SU-DHL-6 (cell line): ENCODE measurements at regions not wholly inside any gene's neighbourhood (a gene's known extent, or its start where the extent isn't known, plus 50 kb on each side); places are given as distances from the start of the nearest gene placed in this dataset.

Experiments used
- H2AFZ ChIP-seq: fragments of 200-600 bp; sonication (generic); 2 replicates; pipeline ENCODE4 v1.6.1; 2014; ENCODE audit warnings: low read depth, mild to moderate bottlenecking, moderate library complexity, mixed read lengths, antibody characterized with exemption, low read length; ENCODE audit not compliant: severe bottlenecking
- H3F3A ChIP-seq: fragments of 200-600 bp; shearing (Covaris generic); 2 replicates; pipeline ENCODE4 v1.6.0; 2016; ENCODE audit warnings: antibody characterized with exemption, mild to moderate bottlenecking; ENCODE audit not compliant: insufficient read depth
- H3K27ac ChIP-seq: fragments of 200-600 bp; sonication (generic); 2 replicates; pipeline ENCODE4 v1.5.1; 2016; ENCODE audit warnings: low read depth, mild to moderate bottlenecking, low read length, moderate library complexity, mixed read lengths
- H3K27me3 ChIP-seq: fragments of 200-600 bp; sonication (generic), shearing (Covaris generic); 2 replicates; pipeline ENCODE4 v1.6.0; 2014; ENCODE audit warnings: mild to moderate bottlenecking, low read length
- H3K36me3 ChIP-seq: fragments of 200-600 bp; sonication (generic); 2 replicates; pipeline ENCODE4 v1.6.1; 2014; ENCODE audit warnings: mild to moderate bottlenecking, low read length, mixed read lengths
- H3K4me2 ChIP-seq: fragments of 300-600, 200-600 bp; shearing (Covaris generic), sonication (generic); 2 replicates; pipeline ENCODE4 v1.6.0; 2014; ENCODE audit warnings: low read length, low read depth, mild to moderate bottlenecking; ENCODE audit not compliant: poor library complexity, severe bottlenecking
- H3K4me3 ChIP-seq: fragments of 200-600 bp; sonication (generic); 2 replicates; pipeline ENCODE4 v1.5.1; 2014; ENCODE audit warnings: antibody characterized with exemption, low read length, mild to moderate bottlenecking, mixed read lengths; ENCODE audit not compliant: insufficient read depth, poor library complexity, severe bottlenecking
- H3K79me2 ChIP-seq: fragments of 200-600 bp; sonication (generic); 2 replicates; pipeline ENCODE4 v1.6.1; 2014; ENCODE audit warnings: mild to moderate bottlenecking, low read length, moderate library complexity; ENCODE audit not compliant: insufficient read depth
- H3K9ac ChIP-seq: fragments of 200-600 bp; sonication (generic); 2 replicates; pipeline ENCODE4 v1.7.0; 2014; ENCODE audit warnings: mild to moderate bottlenecking, low read length
- H3K9me2 ChIP-seq: fragments of 200-600 bp; sonication (generic); replicated peaks from 2 replicates; pipeline ENCODE4 v1.6.1; 2014; ENCODE audit warnings: low read length; ENCODE audit not compliant: insufficient read depth
- H3K9me3 ChIP-seq: fragments of 200-600 bp; sonication (generic); 2 replicates; pipeline ENCODE4 v1.6.1; 2014; ENCODE audit warnings: low read length, mixed read lengths; ENCODE audit not compliant: insufficient read depth
- H4K20me1 ChIP-seq: fragments of 200-600 bp; sonication (generic); 2 replicates; pipeline ENCODE4 v1.6.1; 2014; ENCODE audit warnings: low read depth, mild to moderate bottlenecking, antibody characterized with exemption, low read length, moderate library complexity, mixed read lengths
- CTCF ChIP-seq: fragments of 200-600 bp; sonication (generic); IDR thresholded peaks from one replicate; pipeline ENCODE4 v1.5.1; 2017; ENCODE audit warnings: antibody characterized with exemption, mild to moderate bottlenecking, low read length, moderate library complexity; ENCODE audit not compliant: insufficient read depth, poor library complexity, severe bottlenecking
- EZH2phosphoT487 ChIP-seq: fragments of 200-600 bp; sonication (generic), shearing (Covaris generic); conservative IDR thresholded peaks from 2 replicates; pipeline ENCODE4 v1.6.1; 2018; ENCODE audit warnings: mild to moderate bottlenecking, antibody characterized with exemption, low read length, moderate library complexity, mixed read lengths

GRCh38 chr7:28293527-28293835 is 112.9 kb upstream of the JAZF1 start:
- Histone ChIP-seq H3K4me3 (no peak overlapping the region), H3F3A (no peaks in the 10 kb centered on the region), H3K9ac (no peak overlapping the region), H3K27ac (no peak overlapping the region), H3K4me2 (no peak overlapping the region), H3K9me3 (no peaks in the 10 kb centered on the region), H3K79me2 (no peaks in the 10 kb centered on the region), H4K20me1 (no peaks in the 10 kb centered on the region), H3K36me3 (no peaks in the 10 kb centered on the region), H3K9me2 (no peaks in the 10 kb centered on the region), H3K27me3 (no peaks in the 10 kb centered on the region), H2AFZ (no peak overlapping the region)
- TF ChIP-seq EZH2phosphoT487 = no peak
- TF ChIP-seq CTCF = no peak

DNA sequence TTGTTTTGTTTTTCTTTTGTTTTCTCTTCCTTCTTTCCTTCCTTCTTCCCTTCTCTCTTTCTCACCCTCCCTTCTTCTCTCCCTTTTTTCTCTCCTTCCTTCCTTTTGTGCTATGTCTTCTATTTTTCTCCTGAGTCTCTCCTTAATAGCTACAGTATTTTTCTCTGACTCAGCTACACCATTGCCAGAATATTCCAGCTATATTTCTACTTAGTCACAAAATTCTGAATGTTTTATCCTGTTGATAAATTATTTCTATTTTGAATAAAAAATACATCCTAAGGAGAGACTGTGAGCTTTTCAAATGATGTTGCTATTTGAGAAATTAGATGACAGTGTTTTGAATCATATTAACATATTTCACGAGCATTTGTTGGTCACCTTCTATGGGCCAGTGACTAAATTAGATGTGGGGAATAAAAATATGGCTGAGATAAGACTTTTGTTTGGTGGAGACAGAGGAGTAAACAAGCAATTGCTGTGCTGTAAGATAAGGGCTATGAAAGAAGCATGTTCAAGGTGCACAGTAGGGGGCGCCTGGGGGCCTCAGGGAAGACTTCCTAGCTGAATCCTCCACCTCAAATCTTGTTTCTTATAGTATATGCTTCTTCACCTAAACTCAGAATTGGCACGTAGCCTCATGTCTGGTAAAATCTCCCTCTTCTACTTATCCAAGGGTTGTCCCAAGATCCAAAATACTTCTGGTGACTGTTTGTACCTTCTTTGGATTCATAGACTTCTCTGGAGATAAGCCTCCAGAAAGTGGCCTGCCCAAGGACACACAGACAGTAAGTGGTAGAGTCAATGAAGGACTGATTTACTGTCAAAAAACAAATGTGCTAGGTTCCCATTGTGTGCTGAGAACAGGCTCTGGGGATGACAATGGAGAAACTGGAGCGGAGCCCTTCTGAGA is 115.5 kb upstream of the CREB5 start:
- Histone ChIP-seq H3K36me3 (no peaks in the 10 kb centered on the region), H3K4me3 (no peak overlapping the region), H2AFZ (no peak overlapping the region), H3K27me3 (no peaks in the 10 kb centered on the region), H3K79me2 (no peaks in the 10 kb centered on the region), H3K9me2 (no peaks in the 10 kb centered on the region), H3K9ac (no peak overlapping the region), H3K9me3 (no peaks in the 10 kb centered on the region), H4K20me1 (no peaks in the 10 kb centered on the region), H3K4me2 (no peak overlapping the region), H3F3A (no peaks in the 10 kb centered on the region), H3K27ac (no peak overlapping the region)
- TF ChIP-seq EZH2phosphoT487 = no peak
- TF ChIP-seq CTCF = peak; percentile 57

- Histone ChIP-seq H3F3A (no peaks in the 10 kb centered on the region), H3K4me3 (no peak overlapping the region), H2AFZ (no peak overlapping the region), H3K9me2 (no peaks in the 10 kb centered on the region), H3K27me3 (no peaks in the 10 kb centered on the region), H3K36me3 (no peaks in the 10 kb centered on the region), H3K4me2 (peak overlapping the region; percentile 7), H3K79me2 (no peaks in the 10 kb centered on the region), H3K9me3 (no peaks in the 10 kb centered on the region), H3K27ac (no peak overlapping the region), H3K9ac (no peak overlapping the region), H4K20me1 (no peaks in the 10 kb centered on the region)
- no peak for TF ChIP-seq EZH2phosphoT487
- no peak for TF ChIP-seq CTCF
Measured at GRCh38 chr7:28297801-28298459, 114.4 kb upstream of the CREB5 start.
